ENCODE measurements at regions not wholly inside any gene's neighbourhood (a gene's known extent, or its start where the extent isn't known, plus 50 kb on each side); places are given as distances from the start of the nearest gene placed in this dataset.

GRCh38 chr4:137587796-137588195 is 55.5 kb upstream of the PCDH18 start:
- H3K27ac ChIP-seq (ENCODE audit: low read length), result no peak overlapping the region

DNA sequence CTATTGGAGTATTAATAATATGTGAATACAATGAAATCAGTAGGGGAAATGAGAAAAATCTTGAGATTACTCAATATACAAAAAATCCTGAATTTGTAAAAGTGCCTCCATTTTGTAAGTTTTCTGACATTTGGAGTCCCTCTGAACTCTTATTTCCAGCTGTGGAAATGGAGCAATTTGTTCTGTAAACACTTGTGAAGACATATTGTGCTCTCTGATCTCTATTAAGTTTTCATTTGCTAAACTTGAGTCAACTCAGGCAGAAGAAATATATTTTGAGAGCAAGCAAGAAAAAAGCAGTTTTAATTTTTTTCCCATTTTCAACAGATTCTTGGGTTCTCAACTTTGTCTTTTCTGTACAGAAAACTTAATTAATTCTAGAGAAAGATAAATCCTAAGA is 51.4 kb upstream of the PCDH18 start:
- Histone ChIP-seq H3K9me3 (ENCODE audit: low read length) (no peaks in the 10 kb centered on the region), H2AFZ (ENCODE audit: low read depth, low read length) (no peak overlapping the region), H3K4me2 (ENCODE audit: low read length) (no peak overlapping the region), H3K79me2 (replicated peaks; ENCODE audit: insufficient read depth, low read length) (no peaks in the 10 kb centered on the region), H4K20me1 (ENCODE audit: insufficient read depth) (no peaks in the 10 kb centered on the region), H3K27ac (ENCODE audit: low read length) (no peak overlapping the region), H3F3A (ENCODE audit: insufficient read depth, low read length, poor library complexity, severe bottlenecking) (no peaks in the 10 kb centered on the region), H3K27me3 (ENCODE audit: insufficient read depth, low read depth, low read length) (no peaks in the 10 kb centered on the region), H3K36me3 (ENCODE audit: insufficient read depth, low read length) (no peaks in the 10 kb centered on the region), H3K4me3 (ENCODE audit: low read length) (no peak overlapping the region), H3K9me2 (ENCODE audit: insufficient read depth, low read length) (no peaks in the 10 kb centered on the region), H3K9ac (ENCODE audit: low read length) (no peak overlapping the region)
- TF ChIP-seq EP300 (conservative IDR thresholded peaks at IDR 0.05; ENCODE audit: poor library complexity, severe bottlenecking) (no peak), REST (IDR thresholded peaks at IDR 0.05; ENCODE audit: borderline replicate concordance) (no peak), EZH2 (IDR thresholded peaks at IDR 0.05; ENCODE audit: borderline replicate concordance, insufficient read depth, low read length, poor library complexity, severe bottlenecking) (no peak), MXI1 (conservative IDR thresholded peaks at IDR 0.05; ENCODE audit: poor library complexity, severe bottlenecking) (no peak), SMC3 (conservative IDR thresholded peaks at IDR 0.05; ENCODE audit: poor library complexity) (no peak), POLR2AphosphoS5 (IDR thresholded peaks at IDR 0.05) (no peak), TAF1 (IDR thresholded peaks at IDR 0.05; ENCODE audit: low read depth) (no peak), RAD21 (conservative IDR thresholded peaks at IDR 0.05) (no peak)
- TF ChIP-seq, protein P1, sequence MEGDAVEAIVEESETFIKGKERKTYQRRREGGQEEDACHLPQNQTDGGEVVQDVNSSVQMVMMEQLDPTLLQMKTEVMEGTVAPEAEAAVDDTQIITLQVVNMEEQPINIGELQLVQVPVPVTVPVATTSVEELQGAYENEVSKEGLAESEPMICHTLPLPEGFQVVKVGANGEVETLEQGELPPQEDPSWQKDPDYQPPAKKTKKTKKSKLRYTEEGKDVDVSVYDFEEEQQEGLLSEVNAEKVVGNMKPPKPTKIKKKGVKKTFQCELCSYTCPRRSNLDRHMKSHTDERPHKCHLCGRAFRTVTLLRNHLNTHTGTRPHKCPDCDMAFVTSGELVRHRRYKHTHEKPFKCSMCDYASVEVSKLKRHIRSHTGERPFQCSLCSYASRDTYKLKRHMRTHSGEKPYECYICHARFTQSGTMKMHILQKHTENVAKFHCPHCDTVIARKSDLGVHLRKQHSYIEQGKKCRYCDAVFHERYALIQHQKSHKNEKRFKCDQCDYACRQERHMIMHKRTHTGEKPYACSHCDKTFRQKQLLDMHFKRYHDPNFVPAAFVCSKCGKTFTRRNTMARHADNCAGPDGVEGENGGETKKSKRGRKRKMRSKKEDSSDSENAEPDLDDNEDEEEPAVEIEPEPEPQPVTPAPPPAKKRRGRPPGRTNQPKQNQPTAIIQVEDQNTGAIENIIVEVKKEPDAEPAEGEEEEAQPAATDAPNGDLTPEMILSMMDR (IDR thresholded peaks at IDR 0.05; ENCODE audit: poor library complexity, severe bottlenecking), result no peak

More at GRCh38 chr4:137587796-137588195, 55.5 kb upstream of the PCDH18 start:
- H3K79me2 ChIP-seq (replicated peaks; ENCODE audit: insufficient read depth, low read length), result no peaks in the 10 kb centered on the region
- no peak overlapping the region for H2AFZ ChIP-seq (ENCODE audit: low read depth, low read length)
- H3K4me2 ChIP-seq (ENCODE audit: low read length), result no peak overlapping the region
- no peaks in the 10 kb centered on the region for H4K20me1 ChIP-seq (ENCODE audit: insufficient read depth)
- no peaks in the 10 kb centered on the region for H3K9me3 ChIP-seq (ENCODE audit: low read length)
- no peaks in the 10 kb centered on the region for H3K9me2 ChIP-seq (ENCODE audit: insufficient read depth, low read length)
- no peak for TF ChIP-seq RAD21 (conservative IDR thresholded peaks at IDR 0.05)
- no peak for TF ChIP-seq REST (IDR thresholded peaks at IDR 0.05; ENCODE audit: borderline replicate concordance)
- no peak for TF ChIP-seq TAF1 (IDR thresholded peaks at IDR 0.05; ENCODE audit: low read depth)
- no peak for TF ChIP-seq EZH2 (IDR thresholded peaks at IDR 0.05; ENCODE audit: borderline replicate concordance, insufficient read depth, low read length, poor library complexity, severe bottlenecking)
- TF ChIP-seq, protein P1 (IDR thresholded peaks at IDR 0.05; ENCODE audit: poor library complexity, severe bottlenecking), result no peak
- no peak for TF ChIP-seq MXI1 (conservative IDR thresholded peaks at IDR 0.05; ENCODE audit: poor library complexity, severe bottlenecking)
- no peak for TF ChIP-seq POLR2AphosphoS5 (IDR thresholded peaks at IDR 0.05)
- TF ChIP-seq SMC3 (conservative IDR thresholded peaks at IDR 0.05; ENCODE audit: poor library complexity), result no peak
- no peak for TF ChIP-seq EP300 (conservative IDR thresholded peaks at IDR 0.05; ENCODE audit: poor library complexity, severe bottlenecking)
- H3K9ac ChIP-seq (ENCODE audit: low read length), result no peak overlapping the region
- H3K4me3 ChIP-seq (ENCODE audit: low read length), result no peak overlapping the region
- H3K27me3 ChIP-seq (ENCODE audit: insufficient read depth, low read depth, low read length), result no peaks in the 10 kb centered on the region
- no peaks in the 10 kb centered on the region for H3F3A ChIP-seq (ENCODE audit: insufficient read depth, low read length, poor library complexity, severe bottlenecking)
- no peaks in the 10 kb centered on the region for H3K36me3 ChIP-seq (ENCODE audit: insufficient read depth, low read length)
